GM23338 (cell line): ENCODE measurements at regions not wholly inside any gene's neighbourhood (a gene's known extent, or its start where the extent isn't known, plus 50 kb on each side); places are given as distances from the start of the nearest gene placed in this dataset.

Experiments
- ATAC-seq: fragments of 200-7000 bp; cut with Tn5 transposase; 3 replicates; pipeline ENCODE4 v1.9.1; 2020
- DNase-seq: peaks from one replicate; pipeline ENCODE4 v3.0.0-alpha.2; 2015; ENCODE audit warnings: low spot score
- H2AFZ ChIP-seq: fragments of 200-600 bp; sonication (generic); 2 replicates; pipeline ENCODE4 v1.8.0; 2016; ENCODE audit warnings: antibody characterized with exemption, mild to moderate bottlenecking, moderate library complexity
- H3F3A ChIP-seq: fragments of 200-600 bp; sonication (generic); replicated peaks from 2 replicates; pipeline ENCODE4 v1.8.0; 2017; ENCODE audit warnings: antibody characterized with exemption, mixed run types, low read depth
- H3K27ac ChIP-seq: fragments of 200-600 bp; sonication (generic); 2 replicates; pipeline ENCODE4 v1.6.1; 2016; ENCODE audit warnings: low read depth
- H3K27me3 ChIP-seq: fragments of 200-600 bp; sonication (generic); 2 replicates; pipeline ENCODE4 v1.8.0; 2016; ENCODE audit warnings: mild to moderate bottlenecking, mixed run types, moderate library complexity; ENCODE audit not compliant: insufficient read depth
- H3K36me3 ChIP-seq: fragments of 200-600 bp; sonication (generic); 2 replicates; pipeline ENCODE4 v1.8.0; 2016; ENCODE audit warnings: mild to moderate bottlenecking; ENCODE audit not compliant: insufficient read depth
- H3K4me1 ChIP-seq: fragments of 200-600 bp; sonication (generic); 2 replicates; pipeline ENCODE4 v1.8.0; 2016; ENCODE audit warnings: mild to moderate bottlenecking, moderate library complexity; ENCODE audit not compliant: insufficient read depth
- H3K4me2 ChIP-seq: fragments of 200-600 bp; sonication (generic); 2 replicates; pipeline ENCODE4 v1.7.1; 2017; ENCODE audit warnings: mixed run types
- H3K4me3 ChIP-seq: fragments of 200-600 bp; sonication (generic); 2 replicates; pipeline ENCODE4 v1.6.1; 2016; ENCODE audit warnings: mixed run types
- H3K79me2 ChIP-seq: fragments of 200-600 bp; sonication (generic); replicated peaks from 2 replicates; pipeline ENCODE4 v1.8.0; 2017; ENCODE audit warnings: mild to moderate bottlenecking; ENCODE audit not compliant: insufficient read depth
- H3K9me2 ChIP-seq: fragments of 200-600 bp; sonication (generic); 2 replicates; pipeline ENCODE4 v1.8.0; 2017; ENCODE audit not compliant: insufficient read depth
- H4K20me1 ChIP-seq: fragments of 200-600 bp; sonication (generic); replicated peaks from 2 replicates; pipeline ENCODE4 v1.8.0; 2017; ENCODE audit warnings: mild to moderate bottlenecking; ENCODE audit not compliant: insufficient read depth
- H3K27ac Mint-ChIP-seq: 2 replicates; pipeline ENCODE4 v1.8.0; 2020; ENCODE audit warnings: inconsistent platforms, mild to moderate bottlenecking, moderate library complexity, mixed read lengths
- H3K27me3 Mint-ChIP-seq: 3 replicates; pipeline ENCODE4 v1.8.0; 2022; ENCODE audit warnings: low read depth, mild to moderate bottlenecking, moderate library complexity, mixed read lengths, inconsistent platforms; ENCODE audit not compliant: insufficient read depth, poor library complexity
- H3K36me3 Mint-ChIP-seq: 3 replicates; pipeline ENCODE4 v1.8.0; 2021; ENCODE audit warnings: low read depth, mild to moderate bottlenecking, inconsistent platforms, moderate library complexity, mixed read lengths
- H3K4me1 Mint-ChIP-seq: 3 replicates; pipeline ENCODE4 v1.8.0; 2020; ENCODE audit warnings: mild to moderate bottlenecking, inconsistent platforms, mixed read lengths
- H3K4me3 Mint-ChIP-seq: 3 replicates; pipeline ENCODE4 v1.8.0; 2021; ENCODE audit warnings: moderate library complexity, mild to moderate bottlenecking, inconsistent platforms, mixed read lengths
- H3K9me3 Mint-ChIP-seq: 3 replicates; pipeline ENCODE4 v1.8.0; 2020; ENCODE audit warnings: moderate library complexity, mild to moderate bottlenecking, inconsistent platforms, mixed read lengths
- EZH2 ChIP-seq: fragments of 200-600 bp; sonication (generic); IDR thresholded peaks from one replicate; pipeline ENCODE4 v1.8.0; 2017; ENCODE audit warnings: antibody characterized with exemption, mild to moderate bottlenecking, low read depth; ENCODE audit not compliant: unreplicated experiment
- JUNB ChIP-seq: IDR thresholded peaks from one replicate; pipeline ENCODE4 v1.6.1; 2016; ENCODE audit warnings: antibody characterized with exemption; ENCODE audit not compliant: unreplicated experiment
- NANOG ChIP-seq: IDR thresholded peaks from 2 replicates; pipeline ENCODE4 v1.6.1; 2016; ENCODE audit warnings: antibody characterized with exemption, borderline replicate concordance
- POLR2AphosphoS5 ChIP-seq: IDR thresholded peaks from 2 replicates; pipeline ENCODE4 v1.6.1; 2016; ENCODE audit warnings: antibody characterized with exemption, low read depth
- REST ChIP-seq: IDR thresholded peaks from one replicate; pipeline ENCODE4 v1.6.1; 2018; ENCODE audit warnings: antibody characterized with exemption; ENCODE audit not compliant: unreplicated experiment
- STAT1 ChIP-seq: IDR thresholded peaks from one replicate; pipeline ENCODE4 v1.6.1; 2016; ENCODE audit warnings: antibody characterized with exemption; ENCODE audit not compliant: unreplicated experiment
- ZNF114 ChIP-seq: fragments of 250-450 bp; sonication (Bioruptor Pico); IDR thresholded peaks from 2 replicates; pipeline ENCODE4 v1.5.0; 2020; ENCODE audit warnings: mild to moderate bottlenecking, moderate library complexity
- TF ChIP-seq, protein P1 (sequence below): IDR thresholded peaks from 2 replicates; pipeline ENCODE4 v1.6.1; 2016; ENCODE audit warnings: antibody characterized with exemption
- TF ChIP-seq, protein P2 (sequence below), 2 experiments: fragments of 200-600 bp in 1 of 2; sonication (generic) in 1 of 2; conservative IDR thresholded peaks; 2 replicates each; pipeline versions ENCODE4 v1.5.1 to v1.6.1; 2016 to 2017; ENCODE audit warnings: antibody characterized with exemption in 2 of 2, low read depth in 2 of 2, mild to moderate bottlenecking in 2 of 2, moderate library complexity in 1 of 2

GRCh38 chr16:72705801-72706200 lies 342.1 kb downstream of the ZFHX3 start:
- Mint-ChIP-seq H3K9me3 (peaks cover 7% of the 10 kb centered on the region; the same call in 2 of the 3 replicates), H3K4me3 (no peak overlapping the region), H3K36me3 (peaks cover 7% of the 10 kb centered on the region; the same call in 1 of the 3 replicates), H3K27me3 (peaks cover 1% of the 10 kb centered on the region), H3K4me1 (no peaks in the 10 kb centered on the region), H3K27ac (no peak overlapping the region)
- ATAC-seq (no peak), DNase-seq (no peak)
- no peaks in the 10 kb centered on the region for H3K4me1 ChIP-seq
- H3F3A ChIP-seq: no peaks in the 10 kb centered on the region
- H3K79me2 ChIP-seq: no peaks in the 10 kb centered on the region
- TF ChIP-seq, protein P1, sequence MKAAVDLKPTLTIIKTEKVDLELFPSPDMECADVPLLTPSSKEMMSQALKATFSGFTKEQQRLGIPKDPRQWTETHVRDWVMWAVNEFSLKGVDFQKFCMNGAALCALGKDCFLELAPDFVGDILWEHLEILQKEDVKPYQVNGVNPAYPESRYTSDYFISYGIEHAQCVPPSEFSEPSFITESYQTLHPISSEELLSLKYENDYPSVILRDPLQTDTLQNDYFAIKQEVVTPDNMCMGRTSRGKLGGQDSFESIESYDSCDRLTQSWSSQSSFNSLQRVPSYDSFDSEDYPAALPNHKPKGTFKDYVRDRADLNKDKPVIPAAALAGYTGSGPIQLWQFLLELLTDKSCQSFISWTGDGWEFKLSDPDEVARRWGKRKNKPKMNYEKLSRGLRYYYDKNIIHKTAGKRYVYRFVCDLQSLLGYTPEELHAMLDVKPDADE: no peak
- TF ChIP-seq NANOG (no peak), POLR2AphosphoS5 (no peak), ZNF114 (no peak), JUNB (no peak), STAT1 (no peak)
- TF ChIP-seq, protein P2, sequence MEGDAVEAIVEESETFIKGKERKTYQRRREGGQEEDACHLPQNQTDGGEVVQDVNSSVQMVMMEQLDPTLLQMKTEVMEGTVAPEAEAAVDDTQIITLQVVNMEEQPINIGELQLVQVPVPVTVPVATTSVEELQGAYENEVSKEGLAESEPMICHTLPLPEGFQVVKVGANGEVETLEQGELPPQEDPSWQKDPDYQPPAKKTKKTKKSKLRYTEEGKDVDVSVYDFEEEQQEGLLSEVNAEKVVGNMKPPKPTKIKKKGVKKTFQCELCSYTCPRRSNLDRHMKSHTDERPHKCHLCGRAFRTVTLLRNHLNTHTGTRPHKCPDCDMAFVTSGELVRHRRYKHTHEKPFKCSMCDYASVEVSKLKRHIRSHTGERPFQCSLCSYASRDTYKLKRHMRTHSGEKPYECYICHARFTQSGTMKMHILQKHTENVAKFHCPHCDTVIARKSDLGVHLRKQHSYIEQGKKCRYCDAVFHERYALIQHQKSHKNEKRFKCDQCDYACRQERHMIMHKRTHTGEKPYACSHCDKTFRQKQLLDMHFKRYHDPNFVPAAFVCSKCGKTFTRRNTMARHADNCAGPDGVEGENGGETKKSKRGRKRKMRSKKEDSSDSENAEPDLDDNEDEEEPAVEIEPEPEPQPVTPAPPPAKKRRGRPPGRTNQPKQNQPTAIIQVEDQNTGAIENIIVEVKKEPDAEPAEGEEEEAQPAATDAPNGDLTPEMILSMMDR (conservative IDR thresholded peaks at IDR 0.05; ENCODE audit: low read depth in 2 of 2): no peak
- H3K27me3 ChIP-seq: no peaks in the 10 kb centered on the region
- H2AFZ ChIP-seq: no peak overlapping the region
- no peak overlapping the region for H3K4me2 ChIP-seq
- H3K4me3 ChIP-seq: no peak overlapping the region
- H3K9me2 ChIP-seq: no peaks in the 10 kb centered on the region
- H4K20me1 ChIP-seq: no peaks in the 10 kb centered on the region
- no peak overlapping the region for H3K27ac ChIP-seq
- no peaks in the 10 kb centered on the region for H3K36me3 ChIP-seq

DNA sequence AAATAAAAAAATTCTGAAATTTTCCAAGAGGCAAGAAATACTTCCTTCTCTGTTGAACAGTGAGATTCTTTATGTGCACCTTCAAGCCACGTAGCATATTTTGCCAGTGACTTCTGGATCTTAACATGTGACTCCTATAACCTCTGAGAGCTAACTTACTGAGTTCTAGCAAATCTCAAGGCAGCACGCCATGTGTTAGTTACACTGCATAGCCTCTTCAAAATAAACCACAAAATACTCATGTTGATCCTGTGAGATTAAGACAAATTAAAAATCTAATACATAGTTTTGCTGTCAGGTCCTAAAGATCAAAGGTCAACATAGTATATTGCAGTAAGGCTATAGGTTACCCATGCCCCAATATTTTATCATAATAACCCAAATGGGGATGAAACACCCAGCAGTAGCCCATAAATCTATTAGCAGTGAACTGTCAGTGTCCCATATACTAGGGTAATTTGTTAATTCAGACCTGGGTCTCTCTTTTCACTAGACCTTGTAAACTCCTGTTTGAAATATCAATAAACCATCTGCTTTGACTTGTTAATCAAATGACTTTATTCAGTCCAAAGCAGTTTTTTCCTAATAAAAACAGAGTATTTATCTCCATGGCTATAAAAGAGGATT lies 343.1 kb downstream of the ZFHX3 start:
- H3K4me3 ChIP-seq: no peak overlapping the region
- H3K27me3 ChIP-seq: no peaks in the 10 kb centered on the region
- DNase-seq: no peak
- peaks cover 4% of the 10 kb centered on the region; the same call in 2 of the 3 replicates for H3K9me3 Mint-ChIP-seq
- H3K27me3 Mint-ChIP-seq: peaks cover 3% of the 10 kb centered on the region
- H3K4me1 ChIP-seq: no peaks in the 10 kb centered on the region
- no peaks in the 10 kb centered on the region for H3K36me3 ChIP-seq
- H3K27ac Mint-ChIP-seq: no peak overlapping the region
- H3K4me2 ChIP-seq: no peak overlapping the region
- H3K4me1 Mint-ChIP-seq: no peaks in the 10 kb centered on the region
- no peaks in the 10 kb centered on the region for H3K79me2 ChIP-seq
- H3K9me2 ChIP-seq: no peaks in the 10 kb centered on the region
- H4K20me1 ChIP-seq: no peaks in the 10 kb centered on the region
- H3K4me3 Mint-ChIP-seq: no peak overlapping the region
- no peaks in the 10 kb centered on the region for H3F3A ChIP-seq
- no peak overlapping the region for H3K27ac ChIP-seq
- ATAC-seq: no peak
- H3K36me3 Mint-ChIP-seq: peaks cover 4% of the 10 kb centered on the region; the same call in 1 of the 3 replicates
- no peak overlapping the region for H2AFZ ChIP-seq
- TF ChIP-seq EZH2: no peak
- no peak for TF ChIP-seq POLR2AphosphoS5
- TF ChIP-seq, protein P2 (conservative IDR thresholded peaks at IDR 0.05; ENCODE audit: low read depth in 2 of 2): no peak
- TF ChIP-seq REST: no peak
